ENCODE measurements at regions not wholly inside any gene's neighbourhood (a gene's known extent, or its start where the extent isn't known, plus 50 kb on each side); places are given as distances from the start of the nearest gene placed in this dataset.

DNA sequence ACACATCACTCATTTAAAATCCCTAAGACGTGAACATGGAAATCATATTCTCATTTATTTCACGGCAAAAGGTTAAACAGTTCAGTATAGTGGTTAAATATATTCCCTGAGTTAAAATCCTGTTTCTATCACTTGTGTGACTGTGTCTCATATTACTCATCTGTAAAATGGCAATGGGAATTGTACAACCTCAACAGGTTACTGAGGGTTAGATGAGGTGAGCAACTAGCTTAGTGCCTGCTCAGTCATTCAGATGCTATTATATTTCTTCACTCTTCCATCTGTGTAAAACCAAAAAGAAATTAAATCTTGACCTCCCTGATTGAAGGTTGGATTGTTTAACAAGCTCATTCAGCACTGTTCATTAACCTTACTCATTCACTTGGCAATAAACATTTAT lies 212.4 kb upstream of the STK17B start:
- no peak overlapping the region for H3K4me2 ChIP-seq (ENCODE audit: insufficient read depth, low read length)
- ChIA-PET POLR2A (no interaction called here), CTCF (no interaction called here)
- no peaks in the 10 kb centered on the region for H3K9me1 ChIP-seq (replicated peaks; ENCODE audit: control insufficient read depth, extremely low read depth, insufficient read depth, low read length)
- no peaks in the 10 kb centered on the region for H3K27me3 ChIP-seq (ENCODE audit: control insufficient read depth in 2 of 2, insufficient read depth in 2 of 2, low read length in 2 of 2)
- no TSS peak for BruUV-seq (replicated peaks)
- intact Hi-C loops (cut with micrococcal nuclease) = no loop called here
- no peaks in the 10 kb centered on the region for H4K20me1 ChIP-seq (replicated peaks; ENCODE audit: control insufficient read depth, extremely low read depth, insufficient read depth, low read length)
- H3K36me3 ChIP-seq (ENCODE audit: control insufficient read depth in 2 of 2, extremely low read depth in 1 of 2, insufficient read depth in 2 of 2, low read length in 2 of 2) = no peaks in the 10 kb centered on the region
- TF ChIP-seq GATA2 (IDR thresholded peaks at IDR 0.05; ENCODE audit: insufficient read depth, insufficient read length, low read depth, low read length) = no peak
- TF ChIP-seq MYC (IDR thresholded peaks at IDR 0.05; ENCODE audit: low read depth, low read length) = no peak
- no peak for TF ChIP-seq POLR2A (IDR thresholded peaks at IDR 0.05; ENCODE audit: low read depth, low read length)
- TF ChIP-seq EZH2 (IDR thresholded peaks at IDR 0.05; ENCODE audit: borderline replicate concordance, low read depth, low read length, severe bottlenecking) = no peak
- TF ChIP-seq JUN (IDR thresholded peaks at IDR 0.05; ENCODE audit: borderline replicate concordance, insufficient read depth, insufficient read length, low read depth) = no peak
- TF ChIP-seq CTCF (IDR thresholded peaks at IDR 0.05; ENCODE audit: extremely low read depth in 1 of 2, insufficient read depth in 1 of 2, low read depth in 1 of 2, low read length in 2 of 2) = no peak
- no peak for TF ChIP-seq POLR2AphosphoS5 (IDR thresholded peaks at IDR 0.05; ENCODE audit: insufficient read depth, low read depth, low read length)
- no peak for TF ChIP-seq MAX (IDR thresholded peaks at IDR 0.05; ENCODE audit: insufficient read depth, insufficient read length)
- TF ChIP-seq FOS (IDR thresholded peaks at IDR 0.05; ENCODE audit: borderline replicate concordance, insufficient read depth, low read length) = no peak
- no peak overlapping the region for H2AFZ ChIP-seq (ENCODE audit: low read depth, low read length)
- no peak for FAIRE-seq
- H3K27ac ChIP-seq (ENCODE audit: insufficient read depth, low read depth, low read length) = no peak overlapping the region
- no peak overlapping the region for H3K4me3 ChIP-seq (replicated peaks in 1 of 3; ENCODE audit: insufficient read depth in 1 of 3, low read depth in 1 of 3, low read length in 3 of 3)
- no peaks in the 10 kb centered on the region for H3K9me3 ChIP-seq (replicated peaks; ENCODE audit: control insufficient read depth, insufficient read depth, low read length)
- no peak for DNase-seq (ENCODE audit: low read depth, low spot score)
- no peaks in the 10 kb centered on the region for H3K79me2 ChIP-seq (ENCODE audit: control insufficient read depth, insufficient read depth, low read length)
- dilution Hi-C loops (cut with MboI; ENCODE audit: extremely low pct_ligation_motif_present, low sequenced_read_pairs) = no loop called here
- H3K9ac ChIP-seq (replicated peaks; ENCODE audit: extremely low read depth, insufficient read depth, low read length) = no peak overlapping the region
- H3K4me1 ChIP-seq (ENCODE audit: control insufficient read depth, extremely low read depth, insufficient read depth, low read length) = no peaks in the 10 kb centered on the region

Data from endothelial cell of umbilical vein (primary cell).